Naive thymus-derived CD4-positive, alpha-beta T cell (primary cell): ENCODE measurements at regions not wholly inside any gene's neighbourhood (a gene's known extent, or its start where the extent isn't known, plus 50 kb on each side); places are given as distances from the start of the nearest gene placed in this dataset.

Source experiments
- ATAC-seq: fragments of 150-1000 bp; cut with Tn5 transposase; 2 replicates; pipeline ENCODE4 v1.10.0; 2021; ENCODE audit warnings: mild to moderate bottlenecking, moderate library complexity
- CTCF ChIA-PET: fragments of 350-600 bp; sonication (Branson Sonifier 250); formaldehyde crosslinking; loops from one replicate; lab custom pipeline; 2021; ENCODE audit warnings: antibody characterized with exemption; lab: Charles Lee
- POLR2A ChIA-PET: fragments of 350-600 bp; sonication (Branson Sonifier 250); formaldehyde crosslinking; loops from one replicate; lab custom pipeline; 2021; ENCODE audit warnings: antibody characterized with exemption, inconsistent platforms; lab: Charles Lee
- DNase-seq, 9 donors: peaks; one replicate each; pipeline versions ENCODE4 v3.0.0 to v3.0.0-alpha.2; 2020 to 2022; ENCODE audit warnings: mixed read lengths in 1 of 9
- H3K27ac ChIP-seq: one replicate; pipeline ENCODE4 v1.7.0; 2013; ENCODE audit warnings: mild to moderate bottlenecking, low read depth, low read length, moderate library complexity
- H3K27me3 ChIP-seq, 2 donors: one replicate each; pipeline ENCODE4 v1.7.0; 2013; ENCODE audit warnings: low read length in 2 of 2, mild to moderate bottlenecking in 2 of 2, moderate library complexity in 2 of 2; ENCODE audit not compliant: control insufficient read depth in 2 of 2, insufficient read depth in 2 of 2
- H3K36me3 ChIP-seq, 3 experiments: 1 replicate in 2 of 3; 2 replicates in 1 of 3; pipeline ENCODE4 v1.7.0; 2013; ENCODE audit warnings: low read length in 3 of 3, mild to moderate bottlenecking in 3 of 3, moderate library complexity in 1 of 3; ENCODE audit not compliant: insufficient read depth in 3 of 3, control insufficient read depth in 2 of 3
- H3K4me1 ChIP-seq, 2 donors: one replicate each; pipeline ENCODE4 v1.7.0; 2013; ENCODE audit warnings: low read length in 2 of 2, mild to moderate bottlenecking in 2 of 2, moderate library complexity in 1 of 2; ENCODE audit not compliant: control insufficient read depth in 2 of 2, insufficient read depth in 2 of 2
- H3K4me3 ChIP-seq: 2 replicates; pipeline ENCODE4 v1.7.0; 2013; ENCODE audit warnings: mild to moderate bottlenecking, low read length
- H3K9me3 ChIP-seq, 3 experiments: 1 replicate in 2 of 3; 2 replicates in 1 of 3; pipeline ENCODE4 v1.7.0; 2013; ENCODE audit warnings: low read length in 3 of 3; ENCODE audit not compliant: control insufficient read depth in 2 of 3
- H3K27ac Mint-ChIP-seq, 9 donors: one replicate each; pipeline ENCODE4 v1.8.0; 2020 to 2022; ENCODE audit warnings: mixed read lengths in 9 of 9, mild to moderate bottlenecking in 8 of 9, moderate library complexity in 5 of 9, inconsistent platforms in 2 of 9
- H3K27me3 Mint-ChIP-seq, 5 donors: one replicate each; pipeline ENCODE4 v1.8.0; 2021 to 2022; ENCODE audit warnings: mixed read lengths in 5 of 5, mild to moderate bottlenecking in 1 of 5
- H3K36me3 Mint-ChIP-seq, 5 donors: one replicate each; pipeline ENCODE4 v1.8.0; 2020 to 2022; ENCODE audit warnings: mixed read lengths in 5 of 5, mild to moderate bottlenecking in 3 of 5, inconsistent platforms in 1 of 5
- H3K4me1 Mint-ChIP-seq, 7 donors: one replicate each; pipeline ENCODE4 v1.8.0; 2020 to 2022; ENCODE audit warnings: mixed read lengths in 7 of 7, mild to moderate bottlenecking in 3 of 7, inconsistent platforms in 1 of 7
- H3K4me3 Mint-ChIP-seq, 10 donors: one replicate each; pipeline ENCODE4 v1.8.0; 2020 to 2022; ENCODE audit warnings: mild to moderate bottlenecking in 10 of 10, mixed read lengths in 10 of 10, moderate library complexity in 6 of 10, inconsistent platforms in 2 of 10
- H3K9me3 Mint-ChIP-seq, 11 donors: one replicate each; pipeline ENCODE4 v1.8.0; 2020 to 2022; ENCODE audit warnings: mixed read lengths in 11 of 11, mild to moderate bottlenecking in 4 of 11, inconsistent platforms in 1 of 11, moderate library complexity in 1 of 11
- intact Hi-C, 2 donors: fragments of 100-400 bp; cut with micrococcal nuclease; formaldehyde crosslinking; loops; one replicate each; pipeline ENCODE4 v1.15.1; 2023

DNA sequence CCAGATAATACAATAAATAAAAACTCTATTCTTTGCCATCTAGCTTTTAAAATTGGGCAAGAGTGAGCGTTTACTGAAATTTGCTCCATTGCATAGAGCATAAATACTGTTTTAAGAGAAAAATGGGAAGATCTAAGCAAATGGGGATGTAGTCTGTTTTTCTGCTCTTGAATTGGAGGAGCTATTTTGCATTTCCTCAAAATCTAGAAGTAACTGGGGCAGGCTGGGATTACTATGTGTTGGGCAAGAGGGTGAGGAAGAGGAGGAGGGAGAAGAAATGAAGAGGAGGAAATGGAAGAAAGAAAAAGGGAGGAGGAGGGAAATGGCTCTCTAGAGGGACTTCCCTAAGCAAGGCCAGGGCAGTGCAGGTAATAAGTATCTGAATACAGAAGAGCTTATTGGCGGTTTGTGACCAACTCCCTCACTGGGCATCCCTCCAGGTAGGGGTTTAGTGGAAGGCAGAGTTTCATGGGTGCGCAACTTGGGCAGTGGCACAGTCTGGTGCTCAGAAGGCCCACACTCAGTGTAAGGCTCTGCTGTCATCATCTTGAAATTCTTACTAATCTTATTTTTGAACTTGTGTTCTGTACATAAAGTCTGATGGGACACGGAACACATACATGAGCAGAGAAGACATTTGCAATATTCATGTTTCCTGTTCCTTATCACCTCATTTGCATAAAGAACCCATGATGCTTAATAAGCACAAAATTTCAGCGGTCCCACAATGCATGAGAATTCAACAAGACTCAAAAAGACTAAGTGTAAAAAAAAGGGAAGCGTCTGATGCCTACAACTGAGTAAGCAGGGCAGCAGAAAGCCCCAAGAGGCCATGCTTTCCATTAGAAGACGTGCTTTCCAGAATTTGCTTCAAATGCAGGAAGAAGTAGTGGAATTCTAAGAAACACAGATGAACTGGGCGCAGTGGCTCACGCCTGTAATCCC lies 116.9 kb downstream of the EVX1 start:
- Histone ChIP-seq H3K27me3 (no peaks in the 10 kb centered on the region), H3K9me3 (no peaks in the 10 kb centered on the region), H3K4me1 (no peaks in the 10 kb centered on the region), H3K4me3 (no peak overlapping the region), H3K36me3 (no peaks in the 10 kb centered on the region), H3K27ac (no peak overlapping the region)
- Mint-ChIP-seq H3K36me3 (no peaks in the 10 kb centered on the region), H3K4me1 (peaks cover 0 to 2% (median 0%) of the 10 kb centered on the region in 7 donors), H3K27me3 (peaks cover 6 to 24% (median 15%) of the 10 kb centered on the region in 5 donors), H3K4me3 (no peak overlapping the region), H3K27ac (no peak overlapping the region), H3K9me3 (no peaks in the 10 kb centered on the region)
- intact Hi-C loops, result no loop called here
- ChIA-PET POLR2A (no interaction called here), CTCF (no interaction called here)
- ATAC-seq, result peak; percentile 46
- DNase-seq, result no peak

DNA sequence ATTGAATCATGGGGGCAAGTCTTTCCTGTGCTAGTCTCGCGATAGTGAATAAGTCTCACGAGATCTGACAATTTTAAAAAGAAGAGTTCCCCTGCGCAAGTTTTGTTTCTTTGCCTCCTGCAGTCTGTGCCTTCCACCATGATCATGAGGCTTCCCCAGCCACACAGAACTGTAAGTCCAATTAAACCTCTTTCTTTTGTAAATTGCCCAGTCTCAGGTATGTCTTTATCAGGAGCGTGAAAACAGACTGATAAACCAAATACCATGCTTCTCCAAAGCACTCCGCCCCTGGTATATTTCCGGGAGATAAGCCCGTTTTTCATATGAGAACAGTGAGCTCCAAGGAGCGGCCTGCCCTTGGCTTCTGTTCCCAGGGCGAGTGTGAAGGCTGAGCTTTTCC lies 118.9 kb downstream of the EVX1 start:
- no peaks in the 10 kb centered on the region for H3K9me3 ChIP-seq
- no peak overlapping the region for H3K27ac ChIP-seq
- Mint-ChIP-seq H3K36me3 (no peaks in the 10 kb centered on the region), H3K27ac (no peak overlapping the region), H3K27me3 (peaks cover 8 to 17% (median 15%) of the 10 kb centered on the region in 5 donors), H3K9me3 (no peaks in the 10 kb centered on the region), H3K4me1 (peaks cover 0 to 2% (median 0%) of the 10 kb centered on the region in 7 donors), H3K4me3 (no peak overlapping the region)
- intact Hi-C loops, result no loop called here
- POLR2A ChIA-PET, result no interaction called here
- DNase-seq, result no peak
- no peaks in the 10 kb centered on the region for H3K4me1 ChIP-seq
- no peak overlapping the region for H3K4me3 ChIP-seq
- CTCF ChIA-PET, result no interaction called here
- H3K27me3 ChIP-seq, result no peaks in the 10 kb centered on the region
- no peak for ATAC-seq
- no peaks in the 10 kb centered on the region for H3K36me3 ChIP-seq

GRCh38 chr7:27362026-27362425 lies 119.4 kb downstream of the EVX1 start:
- H3K4me1 Mint-ChIP-seq, result peaks cover 0 to 2% (median 0%) of the 10 kb centered on the region in 7 donors
- H3K4me3 Mint-ChIP-seq, result no peak overlapping the region
- no peak for ATAC-seq
- H3K9me3 Mint-ChIP-seq, result no peaks in the 10 kb centered on the region
- intact Hi-C loops, result no loop called here
- CTCF ChIA-PET, result no interaction called here
- H3K27ac Mint-ChIP-seq, result no peak overlapping the region
- no peaks in the 10 kb centered on the region for H3K9me3 ChIP-seq
- H3K4me1 ChIP-seq, result no peaks in the 10 kb centered on the region
- H3K4me3 ChIP-seq, result no peak overlapping the region
- peaks cover 8 to 17% (median 14%) of the 10 kb centered on the region in 5 donors for H3K27me3 Mint-ChIP-seq
- no peaks in the 10 kb centered on the region for H3K27me3 ChIP-seq
- no peak for DNase-seq
- no peaks in the 10 kb centered on the region for H3K36me3 ChIP-seq
- no peaks in the 10 kb centered on the region for H3K36me3 Mint-ChIP-seq
- POLR2A ChIA-PET, result no interaction called here
- H3K27ac ChIP-seq, result no peak overlapping the region

- Histone ChIP-seq H3K27me3 (no peaks in the 10 kb centered on the region), H3K27ac (no peak overlapping the region), H3K4me3 (no peak overlapping the region), H3K36me3 (no peaks in the 10 kb centered on the region), H3K4me1 (no peaks in the 10 kb centered on the region), H3K9me3 (no peaks in the 10 kb centered on the region)
- DNase-seq (no peak), ATAC-seq (no peak)
- Mint-ChIP-seq H3K36me3 (no peaks in the 10 kb centered on the region), H3K9me3 (no peaks in the 10 kb centered on the region), H3K4me1 (no peaks in the 10 kb centered on the region), H3K27me3 (peaks cover 0 to 4% (median under 1%) of the 10 kb centered on the region in 5 donors), H3K27ac (no peak overlapping the region), H3K4me3 (no peak overlapping the region)
- CTCF ChIA-PET, result no interaction called here
- POLR2A ChIA-PET, result no interaction called here
- intact Hi-C loops, result no loop called here
These were observed 121.7 kb downstream of the EVX1 start for GRCh38 chr7:27364344-27364758.

DNA sequence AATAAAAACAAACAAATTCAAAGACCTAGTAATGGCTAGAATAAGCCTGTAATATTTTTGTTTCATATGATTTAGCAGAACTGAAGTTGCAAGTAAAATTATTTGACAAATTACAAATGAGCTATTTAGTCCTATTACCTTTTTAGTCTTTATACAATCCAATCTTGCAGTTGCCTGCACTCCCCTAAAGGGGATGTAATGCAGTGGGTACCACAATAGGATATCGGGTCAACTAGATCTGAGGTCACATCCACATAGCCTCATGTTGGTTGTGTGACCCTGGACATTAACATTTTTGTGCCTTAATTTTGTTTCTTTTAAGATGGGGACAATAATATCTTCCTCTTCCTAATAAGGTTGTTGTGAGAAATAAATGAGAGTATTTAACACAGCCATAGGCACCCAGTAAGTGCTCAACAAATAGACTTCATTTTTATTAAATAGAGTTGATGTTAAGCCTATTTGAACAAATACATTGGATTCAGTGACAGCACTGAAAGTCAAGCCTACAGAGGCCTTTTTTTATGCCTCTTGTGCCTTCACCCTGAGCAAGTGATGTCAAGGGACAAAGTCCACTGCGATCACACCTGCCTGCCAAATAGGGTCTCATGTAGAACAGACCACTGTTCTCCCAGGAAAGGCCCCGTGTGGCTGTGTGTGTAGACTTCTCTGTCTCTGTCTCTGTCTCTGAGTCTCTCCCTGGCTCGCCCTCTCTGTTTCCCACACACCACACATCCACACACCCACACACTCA lies 124.8 kb downstream of the EVX1 start:
- H3K27ac ChIP-seq, result no peak overlapping the region
- no peak overlapping the region for H3K4me3 ChIP-seq
- no peaks in the 10 kb centered on the region for H3K27me3 ChIP-seq
- H3K9me3 ChIP-seq, result no peaks in the 10 kb centered on the region
- H3K4me1 ChIP-seq, result no peaks in the 10 kb centered on the region
- no peaks in the 10 kb centered on the region for H3K36me3 ChIP-seq
- no peak for DNase-seq
- H3K4me3 Mint-ChIP-seq, result no peak overlapping the region
- ChIA-PET CTCF (no interaction called here), POLR2A (no interaction called here)
- no peaks in the 10 kb centered on the region for H3K9me3 Mint-ChIP-seq
- H3K27ac Mint-ChIP-seq, result no peak overlapping the region
- ATAC-seq, result peak; percentile 4
- no peaks in the 10 kb centered on the region for H3K36me3 Mint-ChIP-seq
- H3K27me3 Mint-ChIP-seq, result peaks cover 0 to 5% (median 4%) of the 10 kb centered on the region in 5 donors
- H3K4me1 Mint-ChIP-seq, result no peaks in the 10 kb centered on the region
- intact Hi-C loops, result no loop called here

- no peak overlapping the region for H3K4me3 ChIP-seq
- ChIA-PET CTCF (no interaction called here), POLR2A (no interaction called here)
- no peaks in the 10 kb centered on the region for H3K9me3 Mint-ChIP-seq
- H3K4me1 Mint-ChIP-seq, result no peaks in the 10 kb centered on the region
- H3K27ac Mint-ChIP-seq, result no peak overlapping the region
- H3K36me3 ChIP-seq, result no peaks in the 10 kb centered on the region
- H3K4me1 ChIP-seq, result no peaks in the 10 kb centered on the region
- no peak overlapping the region for H3K4me3 Mint-ChIP-seq
- no peak for DNase-seq
- intact Hi-C loops, result no loop called here
- no peak overlapping the region for H3K27ac ChIP-seq
- peaks cover 0 to 5% (median 4%) of the 10 kb centered on the region in 5 donors for H3K27me3 Mint-ChIP-seq
- peak; percentile 29 for ATAC-seq
- no peaks in the 10 kb centered on the region for H3K9me3 ChIP-seq
- no peaks in the 10 kb centered on the region for H3K36me3 Mint-ChIP-seq
- H3K27me3 ChIP-seq, result no peaks in the 10 kb centered on the region
These were observed 125.4 kb downstream of the EVX1 start for GRCh38 chr7:27367933-27368549.
